Fibroblast of villous mesenchyme (primary cell): ENCODE measurements at regions not wholly inside any gene's neighbourhood (a gene's known extent, or its start where the extent isn't known, plus 50 kb on each side); places are given as distances from the start of the nearest gene placed in this dataset.

Experiments used
- DNase-seq: peaks from one replicate; pipeline ENCODE4 v3.0.0-alpha.2; 2010; ENCODE audit warnings: low read depth
- H3K4me3 ChIP-seq: 2 replicates; pipeline ENCODE4 v1.5.1; 2011; ENCODE audit warnings: low read depth, mild to moderate bottlenecking, low read length
- CTCF ChIP-seq: IDR thresholded peaks from 2 replicates; pipeline ENCODE4 v1.5.1; 2012; ENCODE audit warnings: low read depth, mild to moderate bottlenecking, low read length; ENCODE audit not compliant: insufficient read depth

DNA sequence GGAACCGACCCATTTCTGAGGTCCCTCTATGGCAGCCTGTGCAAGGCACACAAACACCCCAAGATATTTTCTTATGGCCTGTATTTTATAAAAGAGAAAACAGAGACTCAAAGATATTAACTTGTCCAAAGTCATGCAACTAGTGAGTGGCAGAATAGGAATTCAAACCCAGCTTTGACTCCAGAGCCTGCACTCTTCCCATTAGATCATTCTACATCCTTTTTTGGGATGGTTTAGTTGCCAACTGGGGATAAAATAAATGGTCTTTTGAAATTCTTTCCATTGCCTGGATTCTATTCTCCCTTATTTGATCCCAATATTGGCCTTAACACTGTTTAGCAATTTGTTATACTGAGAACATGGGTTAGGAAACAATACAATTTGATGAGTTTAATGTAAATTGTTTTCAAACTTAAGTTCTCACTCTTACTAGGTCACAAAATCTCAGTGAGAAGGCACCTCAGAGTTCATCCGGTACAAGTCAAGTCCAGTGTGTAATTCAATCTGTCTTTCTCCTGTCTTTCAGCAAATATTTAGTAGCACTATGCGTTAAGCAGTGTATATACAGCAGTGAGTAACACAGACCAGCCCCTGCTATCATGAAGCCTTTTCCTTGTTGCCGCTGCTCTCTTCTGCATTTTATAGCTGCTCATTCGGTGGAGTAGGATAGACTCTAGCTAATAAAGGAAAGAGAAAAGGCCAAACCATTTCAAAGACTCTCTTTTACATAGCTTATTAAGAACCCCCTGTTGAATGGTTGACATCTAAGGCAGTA is 162.1 kb upstream of the IFNG-AS1 start:
- DNase-seq = peak; percentile 27
- no peak for TF ChIP-seq CTCF
- peak overlapping the region; percentile 58 for H3K4me3 ChIP-seq

DNA sequence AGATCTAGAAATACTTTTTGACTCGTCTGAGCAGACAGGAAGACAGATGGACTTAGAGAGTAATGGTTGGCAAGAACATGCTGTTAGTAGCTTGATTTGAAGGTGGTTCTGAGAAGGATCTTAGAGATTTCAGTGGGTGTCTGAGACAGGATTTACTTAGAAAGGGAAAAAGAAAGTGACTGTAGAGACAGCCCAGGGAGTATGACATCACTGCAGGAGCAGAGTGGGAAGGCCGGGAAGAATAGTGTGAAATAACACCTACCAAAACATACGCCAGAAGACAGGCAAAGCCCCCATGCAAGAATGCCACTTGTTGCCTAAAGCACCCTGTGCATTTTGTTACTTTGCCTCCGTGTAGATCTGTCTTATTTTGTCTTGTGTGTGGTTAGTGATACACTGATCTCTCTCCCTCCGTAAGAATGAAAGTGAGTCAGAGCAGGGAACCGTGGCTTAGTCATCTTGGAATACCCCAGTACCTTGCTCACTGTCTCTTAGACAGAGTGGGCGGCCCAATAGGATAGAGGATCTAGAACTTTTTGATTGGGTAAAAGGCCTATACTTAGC is 161.3 kb upstream of the IFNG-AS1 start:
- peak; percentile 89 for DNase-seq
- peak overlapping the region; percentile 58 for H3K4me3 ChIP-seq
- TF ChIP-seq CTCF = no peak

DNA sequence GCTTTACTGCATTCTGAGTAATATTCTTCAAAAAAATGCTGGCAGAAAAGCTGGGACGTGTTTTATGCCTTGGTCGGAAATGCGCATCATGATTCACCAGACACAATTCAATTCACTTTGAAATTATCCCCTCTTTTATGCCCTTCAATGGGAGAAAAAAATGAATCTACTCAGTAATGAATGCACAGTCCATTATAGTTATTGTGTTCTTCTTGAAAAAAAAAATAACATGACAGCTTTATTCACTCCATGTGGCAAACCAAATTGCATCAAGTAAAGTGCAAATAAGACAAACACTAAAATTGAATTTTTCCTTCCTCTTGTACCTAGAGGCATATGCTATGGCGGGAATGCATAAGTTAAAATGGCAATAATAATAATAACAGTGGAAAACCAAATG is 159.4 kb upstream of the IFNG-AS1 start:
- H3K4me3 ChIP-seq = no peak overlapping the region
- DNase-seq = no peak
- no peak for TF ChIP-seq CTCF

DNA sequence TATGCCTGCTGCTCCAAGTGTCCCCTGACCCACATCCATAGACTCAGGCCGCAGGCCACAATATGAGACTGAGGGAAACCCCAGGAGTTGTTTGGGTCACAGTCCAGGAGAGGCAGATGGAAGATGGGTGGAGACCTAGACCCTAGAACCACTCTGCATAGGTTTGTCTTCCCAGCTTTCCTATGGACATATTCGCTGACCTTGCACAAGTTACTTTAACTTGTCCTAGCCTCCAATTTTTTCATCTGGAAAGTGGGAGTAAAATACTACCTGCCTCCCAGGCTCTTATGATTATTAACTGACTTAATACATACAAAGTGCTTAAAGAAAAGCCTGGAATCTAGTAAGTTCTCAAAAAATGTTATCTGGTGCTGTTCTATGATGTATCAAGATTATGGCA is 157.1 kb upstream of the IFNG-AS1 start:
- H3K4me3 ChIP-seq = no peak overlapping the region
- DNase-seq = no peak
- no peak for TF ChIP-seq CTCF

DNA sequence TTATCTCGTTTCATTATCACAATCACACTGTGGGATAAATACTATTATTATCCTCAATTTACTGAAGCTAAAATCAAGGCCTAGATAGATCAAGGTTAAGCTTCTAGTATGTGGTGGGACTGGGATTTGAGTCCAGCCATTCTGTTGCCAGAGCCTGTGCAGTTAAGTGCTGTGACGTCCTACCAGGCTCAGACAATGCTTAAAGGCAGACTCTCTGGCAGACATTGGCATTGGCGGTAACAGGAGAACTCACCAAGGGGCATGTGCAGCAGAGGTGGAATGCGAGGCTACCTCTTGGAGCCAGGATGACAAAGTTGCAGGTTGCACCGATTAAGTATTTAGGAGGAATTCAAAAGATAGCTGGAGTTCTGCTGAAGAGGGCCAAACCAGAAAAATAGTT is 155.6 kb upstream of the IFNG-AS1 start:
- DNase-seq = no peak
- no peak for TF ChIP-seq CTCF

DNA sequence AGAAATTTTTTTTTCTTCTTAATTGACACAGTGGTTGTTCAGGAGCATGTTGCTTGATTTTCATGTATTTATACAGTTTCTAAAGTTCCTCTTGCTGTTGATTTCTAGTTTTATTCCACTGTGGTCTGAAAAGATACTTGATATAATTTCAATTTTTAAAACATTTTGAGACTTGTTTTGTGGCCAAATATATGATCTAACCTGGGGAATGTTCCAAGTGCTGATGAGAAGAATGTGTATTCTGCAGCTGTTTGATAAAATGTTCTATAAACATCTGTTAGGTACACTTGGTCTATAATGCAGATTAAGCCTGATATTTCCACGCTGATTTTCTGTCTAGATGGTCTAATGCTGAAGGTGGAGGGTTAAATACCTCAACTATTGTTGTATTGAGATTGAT is 151.4 kb upstream of the IFNG-AS1 start:
- TF ChIP-seq CTCF = no peak
- no peak for DNase-seq
- H3K4me3 ChIP-seq = no peak overlapping the region

More for the DNA sequence above, 155.6 kb upstream of the IFNG-AS1 start:
- no peak overlapping the region for H3K4me3 ChIP-seq
